A549 (cell line): ENCODE measurements at regions not wholly inside any gene's neighbourhood (a gene's known extent, or its start where the extent isn't known, plus 50 kb on each side); places are given as distances from the start of the nearest gene placed in this dataset.

Experiments used
- NFE2L2 ChIP-seq: fragments of 150-350 bp; conservative IDR thresholded peaks from 2 replicates; pipeline ENCODE4 v1.6.1; 2014; ENCODE audit warnings: low read length
- TF ChIP-seq, protein P1 (sequence below): IDR thresholded peaks from 2 replicates; pipeline ENCODE4 v1.6.1; 2012
- TF ChIP-seq, protein P2 (sequence below): fragments of >200 bp; sonication (Bioruptor Twin); formaldehyde crosslinking; IDR thresholded peaks from 3 replicates; pipeline ENCODE4 v1.5.1; 2016

DNA sequence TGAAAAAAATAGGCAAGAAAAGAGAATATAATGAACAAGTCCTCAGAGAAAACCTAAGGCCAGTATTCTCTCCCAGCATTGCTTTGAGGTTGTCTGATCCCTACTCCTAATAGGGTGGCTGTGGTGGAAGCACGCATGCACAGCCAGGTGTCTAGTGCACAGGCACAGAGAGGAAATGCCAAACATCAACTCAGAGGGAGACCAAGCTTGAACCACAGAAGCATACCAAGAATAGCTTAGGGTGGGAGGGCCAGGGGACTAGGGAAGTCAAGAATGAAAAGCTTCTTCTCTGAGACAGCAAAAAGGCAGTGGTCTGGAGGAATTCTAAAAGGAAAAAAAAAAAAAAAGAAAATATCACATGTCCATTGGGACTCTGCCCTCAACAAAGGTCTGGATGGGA, 244.1 kb upstream of the API5 start:
- no peak for TF ChIP-seq NFE2L2
- TF ChIP-seq, protein P1, sequence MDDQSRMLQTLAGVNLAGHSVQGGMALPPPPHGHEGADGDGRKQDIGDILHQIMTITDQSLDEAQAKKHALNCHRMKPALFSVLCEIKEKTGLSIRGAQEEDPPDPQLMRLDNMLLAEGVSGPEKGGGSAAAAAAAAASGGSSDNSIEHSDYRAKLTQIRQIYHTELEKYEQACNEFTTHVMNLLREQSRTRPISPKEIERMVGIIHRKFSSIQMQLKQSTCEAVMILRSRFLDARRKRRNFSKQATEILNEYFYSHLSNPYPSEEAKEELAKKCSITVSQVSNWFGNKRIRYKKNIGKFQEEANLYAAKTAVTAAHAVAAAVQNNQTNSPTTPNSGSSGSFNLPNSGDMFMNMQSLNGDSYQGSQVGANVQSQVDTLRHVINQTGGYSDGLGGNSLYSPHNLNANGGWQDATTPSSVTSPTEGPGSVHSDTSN = no peak
- TF ChIP-seq, protein P2, sequence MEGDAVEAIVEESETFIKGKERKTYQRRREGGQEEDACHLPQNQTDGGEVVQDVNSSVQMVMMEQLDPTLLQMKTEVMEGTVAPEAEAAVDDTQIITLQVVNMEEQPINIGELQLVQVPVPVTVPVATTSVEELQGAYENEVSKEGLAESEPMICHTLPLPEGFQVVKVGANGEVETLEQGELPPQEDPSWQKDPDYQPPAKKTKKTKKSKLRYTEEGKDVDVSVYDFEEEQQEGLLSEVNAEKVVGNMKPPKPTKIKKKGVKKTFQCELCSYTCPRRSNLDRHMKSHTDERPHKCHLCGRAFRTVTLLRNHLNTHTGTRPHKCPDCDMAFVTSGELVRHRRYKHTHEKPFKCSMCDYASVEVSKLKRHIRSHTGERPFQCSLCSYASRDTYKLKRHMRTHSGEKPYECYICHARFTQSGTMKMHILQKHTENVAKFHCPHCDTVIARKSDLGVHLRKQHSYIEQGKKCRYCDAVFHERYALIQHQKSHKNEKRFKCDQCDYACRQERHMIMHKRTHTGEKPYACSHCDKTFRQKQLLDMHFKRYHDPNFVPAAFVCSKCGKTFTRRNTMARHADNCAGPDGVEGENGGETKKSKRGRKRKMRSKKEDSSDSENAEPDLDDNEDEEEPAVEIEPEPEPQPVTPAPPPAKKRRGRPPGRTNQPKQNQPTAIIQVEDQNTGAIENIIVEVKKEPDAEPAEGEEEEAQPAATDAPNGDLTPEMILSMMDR = no peak
